ENCODE measurements at regions not wholly inside any gene's neighbourhood (a gene's known extent, or its start where the extent isn't known, plus 50 kb on each side); places are given as distances from the start of the nearest gene placed in this dataset.

- FAIRE-seq (no peak), DNase-seq (ENCODE audit: insufficient read length, low spot score) (no peak)
- no peak for TF ChIP-seq POLR2A (IDR thresholded peaks at IDR 0.05; ENCODE audit: low read depth, low read length)
These were observed 195.9 kb downstream of the CYYR1 start for GRCh38 chr21:26377111-26377694.

- TF ChIP-seq POLR2A (IDR thresholded peaks at IDR 0.05; ENCODE audit: low read depth, low read length), result no peak
- FAIRE-seq, result no peak
- DNase-seq (ENCODE audit: insufficient read length, low spot score), result no peak
These were observed 198.3 kb downstream of the CYYR1 start for GRCh38 chr21:26374817-26375216.

- no peak for TF ChIP-seq POLR2A (IDR thresholded peaks at IDR 0.05; ENCODE audit: low read depth, low read length)
- FAIRE-seq, result no peak
- DNase-seq (ENCODE audit: insufficient read length, low spot score), result no peak
These were observed 198.2 kb upstream of the APP start for GRCh38 chr21:26368591-26369320.

- FAIRE-seq, result no peak
These were observed 196.2 kb upstream of the APP start for GRCh38 chr21:26366781-26367180.

GRCh38 chr21:26365849-26366248 lies 195.3 kb upstream of the APP start:
- DNase-seq (ENCODE audit: insufficient read length, low spot score) (no peak), FAIRE-seq (no peak)
- TF ChIP-seq POLR2A (IDR thresholded peaks at IDR 0.05; ENCODE audit: low read depth, low read length), result no peak

More at GRCh38 chr21:26366781-26367180, 196.2 kb upstream of the APP start:
- DNase-seq (ENCODE audit: insufficient read length, low spot score), result peak; percentile 4
- TF ChIP-seq POLR2A (IDR thresholded peaks at IDR 0.05; ENCODE audit: low read depth, low read length), result no peak

- DNase-seq (ENCODE audit: insufficient read length, low spot score) (no peak), FAIRE-seq (no peak)
- no peak for TF ChIP-seq POLR2A (IDR thresholded peaks at IDR 0.05; ENCODE audit: low read depth, low read length)
These were observed 181.1 kb upstream of the APP start for GRCh38 chr21:26351661-26352060.

- FAIRE-seq (no peak), DNase-seq (ENCODE audit: insufficient read length, low spot score) (no peak)
- TF ChIP-seq POLR2A (IDR thresholded peaks at IDR 0.05; ENCODE audit: low read depth, low read length), result no peak
These were observed 162.3 kb upstream of the APP start for GRCh38 chr21:26332867-26333266.

- TF ChIP-seq POLR2A (IDR thresholded peaks at IDR 0.05; ENCODE audit: low read depth, low read length), result no peak
- FAIRE-seq (no peak), DNase-seq (ENCODE audit: insufficient read length, low spot score) (no peak)
These were observed 160.8 kb upstream of the APP start for GRCh38 chr21:26331205-26331980.

- FAIRE-seq, result no peak
These were observed 150.0 kb upstream of the APP start for GRCh38 chr21:26320596-26320995.

GRCh38 chr21:26307640-26308039 lies 137.1 kb upstream of the APP start:
- DNase-seq (ENCODE audit: insufficient read length, low spot score), result no peak
- FAIRE-seq, result no peak
- TF ChIP-seq POLR2A (IDR thresholded peaks at IDR 0.05; ENCODE audit: low read depth, low read length), result no peak

More at GRCh38 chr21:26320596-26320995, 150.0 kb upstream of the APP start:
- TF ChIP-seq POLR2A (IDR thresholded peaks at IDR 0.05; ENCODE audit: low read depth, low read length), result no peak
- DNase-seq (ENCODE audit: insufficient read length, low spot score), result no peak

- no peak for TF ChIP-seq POLR2A (IDR thresholded peaks at IDR 0.05; ENCODE audit: low read depth, low read length)
- DNase-seq (ENCODE audit: insufficient read length, low spot score) (no peak), FAIRE-seq (no peak)
These were observed 127.3 kb upstream of the APP start for GRCh38 chr21:26297851-26298250.

- FAIRE-seq (no peak), DNase-seq (ENCODE audit: insufficient read length, low spot score) (no peak)
- TF ChIP-seq POLR2A (IDR thresholded peaks at IDR 0.05; ENCODE audit: low read depth, low read length), result no peak
These were observed 122.8 kb upstream of the APP start for GRCh38 chr21:26293141-26293946.

GRCh38 chr21:26288026-26288425 lies 117.5 kb upstream of the APP start:
- no peak for TF ChIP-seq POLR2A (IDR thresholded peaks at IDR 0.05; ENCODE audit: low read depth, low read length)
- DNase-seq (ENCODE audit: insufficient read length, low spot score), result no peak
- FAIRE-seq, result no peak

GRCh38 chr21:26284531-26284930 lies 114.0 kb upstream of the APP start:
- DNase-seq (ENCODE audit: insufficient read length, low spot score) (no peak), FAIRE-seq (no peak)
- no peak for TF ChIP-seq POLR2A (IDR thresholded peaks at IDR 0.05; ENCODE audit: low read depth, low read length)
